Lung (tissue), 11 donors: ENCODE measurements at regions not wholly inside any gene's neighbourhood (a gene's known extent, or its start where the extent isn't known, plus 50 kb on each side); places are given as distances from the start of the nearest gene placed in this dataset.

Source experiments
- ATAC-seq: fragments of 200-7000 bp; cut with Tn5 transposase; one replicate; pipeline ENCODE4 v1.9.1; 2020; ENCODE audit warnings: moderate number of reproducible peaks; ENCODE audit not compliant: insufficient read depth, low FRiP score
- DNase-seq, 3 donors: peaks; one replicate each; pipeline ENCODE4 v3.0.0-alpha.2; 2013 to 2017
- H3K27ac ChIP-seq, 2 donors: one replicate each; pipeline ENCODE4 v1.5.1; 2013; ENCODE audit warnings: mild to moderate bottlenecking in 2 of 2, moderate library complexity in 2 of 2, control low read depth in 1 of 2, inconsistent platforms in 1 of 2, low read depth in 1 of 2, low read length in 1 of 2
- H3K27me3 ChIP-seq, 3 donors: one replicate each; pipeline ENCODE4 v1.5.1; 2013; ENCODE audit warnings: low read length in 2 of 3; ENCODE audit not compliant: control insufficient read depth in 3 of 3, insufficient read depth in 3 of 3
- H3K36me3 ChIP-seq, 4 donors: one replicate each; pipeline ENCODE4 v1.5.1; 2013; ENCODE audit warnings: low read length in 4 of 4, mild to moderate bottlenecking in 1 of 4, moderate library complexity in 1 of 4; ENCODE audit not compliant: control insufficient read depth in 4 of 4, insufficient read depth in 4 of 4
- H3K4me1 ChIP-seq, 5 donors: one replicate each; pipeline ENCODE4 v1.5.1; 2013; ENCODE audit warnings: low read length in 5 of 5, mild to moderate bottlenecking in 2 of 5, moderate library complexity in 1 of 5; ENCODE audit not compliant: control insufficient read depth in 5 of 5, insufficient read depth in 5 of 5
- H3K4me3 ChIP-seq: one replicate; pipeline ENCODE4 v1.5.1; 2013; ENCODE audit warnings: mild to moderate bottlenecking, control low read depth, moderate library complexity
- H3K9ac ChIP-seq, 2 donors: one replicate each; pipeline ENCODE4 v1.5.1; 2013; ENCODE audit warnings: low read length in 2 of 2, control low read depth in 1 of 2; ENCODE audit not compliant: insufficient read depth in 1 of 2
- H3K9me3 ChIP-seq, 4 donors: one replicate each; pipeline ENCODE4 v1.5.1; 2013; ENCODE audit warnings: low read length in 3 of 4, mild to moderate bottlenecking in 1 of 4, moderate library complexity in 1 of 4; ENCODE audit not compliant: control insufficient read depth in 4 of 4, insufficient read depth in 3 of 4
- CTCF ChIP-seq: IDR thresholded peaks from 2 replicates; pipeline ENCODE4 v1.5.1; 2012; ENCODE audit warnings: mild to moderate bottlenecking; ENCODE audit errors: control extremely low read depth, extremely low read depth
- WGBS, 2 donors: extraction: QIAGEN DNeasy Blood & Tissue Kit; methylation state at CpG; one replicate each; pipeline ENCODE4 v1.1.7; 2013; 5-methylcytosine and 5-hydroxymethylcytosine counted together
- donor health status: control.
- donor health status: control.
- donor health status: Bipolar disorder and iron deficiency.
- donor health status: healthy.
- donor health status: DM: yes; HTN: yes; CAD: no.

GRCh38 chr6:134675110-134676054 is 274.5 kb downstream of the ALDH8A1 start:
- Histone ChIP-seq H3K36me3 (no peaks in the 10 kb centered on the region), H3K9ac (no peak overlapping the region), H3K27me3 (no peaks in the 10 kb centered on the region), H3K4me3 (no peak overlapping the region), H3K9me3 (no peaks in the 10 kb centered on the region), H3K27ac (no peak overlapping the region), H3K4me1 (peaks cover 0 to 7% (median 2%) of the 10 kb centered on the region in 5 donors)
- 83 to 89% methylated on average over 11 of the region's 11 CpGs for WGBS, 2 donors
- no peak for TF ChIP-seq CTCF
- ATAC-seq (no peak), DNase-seq (no peak)

- Histone ChIP-seq H3K4me3 (no peak overlapping the region), H3K9me3 (no peaks in the 10 kb centered on the region), H3K36me3 (no peaks in the 10 kb centered on the region), H3K27me3 (no peaks in the 10 kb centered on the region), H3K9ac (no peak overlapping the region), H3K27ac (no peak overlapping the region), H3K4me1 (peaks cover 0 to 7% (median 2%) of the 10 kb centered on the region in 5 donors)
- TF ChIP-seq CTCF: no peak
- 94 to 96% methylated on average over 2 of the region's 2 CpGs for WGBS, 2 donors
- no peak for ATAC-seq
- DNase-seq: no peak
These were observed 275.3 kb downstream of the ALDH8A1 start for GRCh38 chr6:134674562-134674961.

- H3K9me3 ChIP-seq: no peaks in the 10 kb centered on the region
- H3K9ac ChIP-seq: no peak overlapping the region
- no peak for ATAC-seq
- H3K4me1 ChIP-seq: no peaks in the 10 kb centered on the region
- TF ChIP-seq CTCF: no peak
- H3K4me3 ChIP-seq: no peak overlapping the region
- no peaks in the 10 kb centered on the region for H3K27me3 ChIP-seq
- no peaks in the 10 kb centered on the region for H3K36me3 ChIP-seq
- DNase-seq: no peak
- no peak overlapping the region for H3K27ac ChIP-seq
These were observed 280.4 kb downstream of the ALDH8A1 start for GRCh38 chr6:134669485-134669884.
